Mammary epithelial cell (primary cell): ENCODE measurements at regions not wholly inside any gene's neighbourhood (a gene's known extent, or its start where the extent isn't known, plus 50 kb on each side); places are given as distances from the start of the nearest gene placed in this dataset.

ENCODE experiments used
- EZH2 ChIP-seq: IDR thresholded peaks from 2 replicates; pipeline ENCODE4 v1.6.1; 2012; ENCODE audit warnings: low read length, inconsistent platforms, borderline replicate concordance
- TF ChIP-seq, protein P1 (sequence below), 2 donors: IDR thresholded peaks in 1 of 2; conservative IDR thresholded peaks in 1 of 2; 2 replicates each; pipeline ENCODE4 v1.5.1; 2011 to 2012; ENCODE audit warnings: inconsistent platforms in 2 of 2, low read length in 2 of 2, mild to moderate bottlenecking in 2 of 2, control low read depth in 1 of 2, low read depth in 1 of 2; ENCODE audit not compliant: insufficient read depth in 1 of 2; ENCODE audit errors: extremely low read depth in 1 of 2

DNA sequence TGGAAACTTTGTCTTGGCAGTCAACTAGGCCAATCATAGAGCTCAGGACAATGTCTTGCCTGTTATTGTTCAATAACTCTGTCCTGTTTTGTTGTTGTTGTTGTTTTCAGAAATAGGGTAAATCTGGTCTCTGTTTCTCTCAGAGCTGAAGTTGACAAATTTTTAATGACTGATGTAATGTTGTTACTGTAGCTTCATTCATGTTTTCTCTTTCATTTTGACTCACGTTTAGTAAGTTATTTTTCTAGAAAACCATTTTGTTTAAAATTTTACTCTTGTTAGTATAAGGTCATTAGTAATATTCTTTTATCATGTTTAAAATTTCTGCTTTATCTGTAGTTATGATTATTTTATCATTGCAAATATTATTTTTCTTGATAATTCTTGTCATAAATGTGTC is 51.6 kb upstream of the GRIK2 start:
- TF ChIP-seq, protein P1, sequence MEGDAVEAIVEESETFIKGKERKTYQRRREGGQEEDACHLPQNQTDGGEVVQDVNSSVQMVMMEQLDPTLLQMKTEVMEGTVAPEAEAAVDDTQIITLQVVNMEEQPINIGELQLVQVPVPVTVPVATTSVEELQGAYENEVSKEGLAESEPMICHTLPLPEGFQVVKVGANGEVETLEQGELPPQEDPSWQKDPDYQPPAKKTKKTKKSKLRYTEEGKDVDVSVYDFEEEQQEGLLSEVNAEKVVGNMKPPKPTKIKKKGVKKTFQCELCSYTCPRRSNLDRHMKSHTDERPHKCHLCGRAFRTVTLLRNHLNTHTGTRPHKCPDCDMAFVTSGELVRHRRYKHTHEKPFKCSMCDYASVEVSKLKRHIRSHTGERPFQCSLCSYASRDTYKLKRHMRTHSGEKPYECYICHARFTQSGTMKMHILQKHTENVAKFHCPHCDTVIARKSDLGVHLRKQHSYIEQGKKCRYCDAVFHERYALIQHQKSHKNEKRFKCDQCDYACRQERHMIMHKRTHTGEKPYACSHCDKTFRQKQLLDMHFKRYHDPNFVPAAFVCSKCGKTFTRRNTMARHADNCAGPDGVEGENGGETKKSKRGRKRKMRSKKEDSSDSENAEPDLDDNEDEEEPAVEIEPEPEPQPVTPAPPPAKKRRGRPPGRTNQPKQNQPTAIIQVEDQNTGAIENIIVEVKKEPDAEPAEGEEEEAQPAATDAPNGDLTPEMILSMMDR (conservative IDR thresholded peaks at IDR 0.05 in 1 of 2, IDR thresholded peaks at IDR 0.05 in 1 of 2; ENCODE audit: extremely low read depth in 1 of 2, insufficient read depth in 1 of 2, low read depth in 1 of 2, low read length in 2 of 2), result no peak
- TF ChIP-seq EZH2, result no peak
